Breast epithelium (tissue), 3 donors: ENCODE measurements at regions not wholly inside any gene's neighbourhood (a gene's known extent, or its start where the extent isn't known, plus 50 kb on each side); places are given as distances from the start of the nearest gene placed in this dataset.

ENCODE experiments used
- CTCF ChIP-seq, 3 donors: fragments of 450-650 bp; IDR thresholded peaks; one replicate each; pipeline ENCODE4 v1.5.1; 2016 to 2017; ENCODE audit warnings: antibody characterized with exemption in 3 of 3, mild to moderate bottlenecking in 3 of 3, moderate library complexity in 3 of 3
- POLR2A ChIP-seq: fragments of 450-650 bp; IDR thresholded peaks from one replicate; pipeline ENCODE4 v1.6.1; 2016; ENCODE audit warnings: antibody characterized with exemption, mild to moderate bottlenecking, moderate library complexity

GRCh38 chr10:128708182-128708581, 582.0 kb upstream of the MKI67 start:
- TF ChIP-seq CTCF (IDR thresholded peaks at IDR 0.05) (no peak), POLR2A (no peak)
